SK-N-SH (cell line): ENCODE measurements at regions not wholly inside any gene's neighbourhood (a gene's known extent, or its start where the extent isn't known, plus 50 kb on each side); places are given as distances from the start of the nearest gene placed in this dataset.

Experiments used
- CTCF ChIA-PET: fragments of 300-600, 350-600 bp; formaldehyde crosslinking; extraction: SDS; loops from one replicate; lab custom pipeline; 2021; lab: Yijun Ruan, JAX
- POLR2A ChIA-PET: fragments of 350-600 bp; sonication (Branson Sonifier 250); formaldehyde crosslinking; extraction: SDS; loops from one replicate; lab custom pipeline; 2020; ENCODE audit warnings: antibody characterized with exemption, inconsistent platforms; lab: Yijun Ruan, JAX
- DNase-seq: peaks from one replicate; pipeline ENCODE4 v3.0.0; 2012
- H2AFZ ChIP-seq: fragments of 200-600 bp; sonication (generic); 2 replicates; pipeline ENCODE4 v1.8.1; 2016; ENCODE audit warnings: antibody characterized with exemption, mild to moderate bottlenecking, low read depth
- H3F3A ChIP-seq: fragments of 200-600 bp; sonication (generic); replicated peaks from 2 replicates; pipeline ENCODE3; 2016; ENCODE audit warnings: antibody characterized with exemption, mild to moderate bottlenecking; ENCODE audit not compliant: insufficient read depth
- H3K27ac ChIP-seq, 2 experiments: fragments of 200-500 bp in 1 of 2; fragments of 200-600 bp in 1 of 2; sonication (Bioruptor generic) in 1 of 2; sonication (generic), shearing (Covaris generic) in 1 of 2; 2 replicates each; pipeline versions ENCODE4 v1.5.1 to v1.6.1; 2014 to 2016; ENCODE audit warnings: low read depth in 2 of 2, inconsistent platforms in 1 of 2, low read length in 1 of 2, mild to moderate bottlenecking in 1 of 2, mixed read lengths in 1 of 2
- H3K27me3 ChIP-seq: fragments of 200-600 bp; sonication (generic), shearing (Covaris generic); 2 replicates; pipeline ENCODE4 v1.6.1; 2016; ENCODE audit warnings: mixed run types; ENCODE audit not compliant: insufficient read depth
- H3K36me3 ChIP-seq, 2 experiments: fragments of 200-500 bp in 1 of 2; fragments of 200-600 bp in 1 of 2; sonication (Bioruptor generic) in 1 of 2; sonication (generic) in 1 of 2; replicated peaks in 1 of 2; 2 replicates each; pipeline versions ENCODE3 to v1.5.1; 2014 to 2016; ENCODE audit warnings: low read length in 1 of 2, mild to moderate bottlenecking in 1 of 2; ENCODE audit not compliant: insufficient read depth in 2 of 2, control insufficient read depth in 1 of 2
- H3K4me1 ChIP-seq, 2 experiments: fragments of 200-500 bp in 1 of 2; fragments of 200-600 bp in 1 of 2; sonication (Bioruptor generic) in 1 of 2; sonication (generic), shearing (Covaris generic) in 1 of 2; 2 replicates each; pipeline versions ENCODE4 v1.5.1 to v1.6.1; 2014 to 2016; ENCODE audit warnings: low read depth in 1 of 2, low read length in 1 of 2, mixed run types in 1 of 2; ENCODE audit not compliant: insufficient read depth in 2 of 2, control insufficient read depth in 1 of 2
- H3K4me2 ChIP-seq: fragments of 200-600 bp; sonication (generic), shearing (Covaris generic); 2 replicates; pipeline ENCODE4 v1.6.1; 2017; ENCODE audit warnings: mixed run types
- H3K4me3 ChIP-seq, 2 experiments: fragments of 200-500 bp in 1 of 2; fragments of 200-600 bp in 1 of 2; sonication (Bioruptor generic) in 1 of 2; sonication (generic), shearing (Covaris generic) in 1 of 2; 2 replicates each; pipeline versions ENCODE4 v1.5.1 to v1.8.1; 2014 to 2016; ENCODE audit warnings: low read depth in 2 of 2, inconsistent platforms in 1 of 2, low read length in 1 of 2, mild to moderate bottlenecking in 1 of 2, mixed read lengths in 1 of 2, moderate library complexity in 1 of 2
- H3K79me2 ChIP-seq: fragments of 200-600 bp; sonication (generic); 2 replicates; pipeline ENCODE4 v1.8.1; 2017; ENCODE audit warnings: mild to moderate bottlenecking; ENCODE audit not compliant: insufficient read depth
- H3K9ac ChIP-seq: fragments of 200-600 bp; sonication (generic); 2 replicates; pipeline ENCODE4 v1.6.1; 2017; ENCODE audit warnings: mixed run types
- H3K9me2 ChIP-seq: fragments of 200-600 bp; sonication (generic); 2 replicates; pipeline ENCODE4 v1.6.1; 2017; ENCODE audit warnings: mixed run types
- H3K9me3 ChIP-seq: fragments of 200-600 bp; sonication (generic); 2 replicates; pipeline ENCODE4 v1.6.1; 2017; ENCODE audit warnings: mixed run types, mild to moderate bottlenecking, moderate library complexity
- H4K20me1 ChIP-seq: fragments of 200-600 bp; sonication (generic); 2 replicates; pipeline ENCODE4 v1.6.1; 2017; ENCODE audit warnings: mild to moderate bottlenecking, mixed run types; ENCODE audit not compliant: insufficient read depth
- CHD2 ChIP-seq: fragments of 150-350 bp; IDR thresholded peaks from 2 replicates; pipeline ENCODE4 v1.6.1; 2018; ENCODE audit warnings: low read length; ENCODE audit not compliant: partially characterized antibody
- EZH2phosphoT487 ChIP-seq: fragments of 200-600 bp; sonication (generic); IDR thresholded peaks from 2 replicates; pipeline ENCODE4 v1.6.1; 2017; ENCODE audit warnings: low read depth, mixed run types, mild to moderate bottlenecking, antibody characterized with exemption, moderate library complexity, borderline replicate concordance
- FOXM1 ChIP-seq: IDR thresholded peaks from 2 replicates; pipeline ENCODE4 v1.4.0; 2012; ENCODE audit warnings: low read depth, mild to moderate bottlenecking
- GABPA ChIP-seq: IDR thresholded peaks from 2 replicates; pipeline ENCODE4 v1.4.0; 2012; ENCODE audit warnings: low read depth, mild to moderate bottlenecking
- IRF3 ChIP-seq: fragments of 150-350 bp; IDR thresholded peaks from 2 replicates; pipeline ENCODE4 v1.6.1; 2016; ENCODE audit warnings: mild to moderate bottlenecking, low read depth, low read length
- MEF2A ChIP-seq: IDR thresholded peaks from 2 replicates; pipeline ENCODE4 v1.4.0; 2012; ENCODE audit warnings: low read depth, borderline replicate concordance
- NFIC ChIP-seq: IDR thresholded peaks from 2 replicates; pipeline ENCODE4 v1.4.0; 2012; ENCODE audit warnings: borderline replicate concordance
- NRF1 ChIP-seq: IDR thresholded peaks from 2 replicates; pipeline ENCODE4 v1.6.1; 2012; ENCODE audit warnings: low read depth, mild to moderate bottlenecking, low read length
- PBX3 ChIP-seq: IDR thresholded peaks from 2 replicates; pipeline ENCODE4; 2012
- RAD21 ChIP-seq: IDR thresholded peaks from 2 replicates; pipeline ENCODE4 v1.6.1; 2012; ENCODE audit warnings: mild to moderate bottlenecking, low read length
- RXRA ChIP-seq: IDR thresholded peaks from 2 replicates; pipeline ENCODE4 v1.4.0; 2012; ENCODE audit warnings: low read depth, mild to moderate bottlenecking, borderline replicate concordance
- SIN3A ChIP-seq: IDR thresholded peaks from 2 replicates; pipeline ENCODE4 v1.6.1; 2012; ENCODE audit warnings: low read depth, mild to moderate bottlenecking, low read length, moderate library complexity, borderline replicate concordance
- SMC3 ChIP-seq: IDR thresholded peaks from 2 replicates; pipeline ENCODE4 v1.6.1; 2012; ENCODE audit warnings: low read depth, low read length, improper control_type of control experiment
- YY1 ChIP-seq: IDR thresholded peaks from 2 replicates; pipeline ENCODE4 v1.4.0; 2012; ENCODE audit warnings: low read depth, mild to moderate bottlenecking
- WGBS: methylation state at CpG from one replicate; pipeline ENCODE4 v1.1.6; 2017; ENCODE audit warnings: low lambda C conversion rate; 5-methylcytosine and 5-hydroxymethylcytosine counted together
- TF ChIP-seq, protein P1 (sequence below): IDR thresholded peaks from 2 replicates; pipeline ENCODE4 v1.4.0; 2012; ENCODE audit warnings: low read depth, borderline replicate concordance
- TF ChIP-seq, protein P2 (sequence below): IDR thresholded peaks from 2 replicates; pipeline ENCODE4 v1.4.0; 2012; ENCODE audit warnings: low read depth, borderline replicate concordance
- TF ChIP-seq, protein P3 (sequence below): IDR thresholded peaks from 2 replicates; pipeline ENCODE4 v1.6.1; 2012; ENCODE audit warnings: mild to moderate bottlenecking, low read depth, low read length, moderate library complexity

DNA sequence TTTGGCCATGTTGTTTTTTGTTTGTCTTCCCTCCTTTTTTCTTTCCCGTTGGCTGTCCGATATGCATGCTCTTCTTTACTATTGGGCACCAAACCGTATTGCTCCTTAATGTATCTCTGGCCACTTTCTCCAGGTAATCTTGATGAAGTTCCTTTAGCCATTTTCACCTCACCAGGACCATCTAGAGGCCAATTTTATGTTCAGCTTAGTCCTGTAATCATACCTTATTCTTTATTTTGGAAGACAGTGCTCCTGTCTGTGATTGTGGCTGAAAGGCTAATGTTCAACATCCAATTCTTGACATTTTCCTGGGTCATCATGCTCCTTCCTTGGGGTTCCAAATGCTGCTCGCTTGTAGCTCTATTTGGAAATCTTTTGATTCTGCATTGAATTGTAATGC, 169.5 kb downstream of the S1PR1 start (continued):
- TF ChIP-seq FOXM1: no peak

- CTCF ChIA-PET: interaction anchor here (0.7 to 1.4 kb wide), 2 partner anchors 11 to 333 kb away, joined by 3 read pairs; no protein-coding TSS in a partner anchor
Measured at GRCh38 chr1:101406681-101407080, 169.9 kb downstream of the S1PR1 start.

More at GRCh38 chr1:101406681-101407080, 169.9 kb downstream of the S1PR1 start:
- H4K20me1 ChIP-seq: no peaks in the 10 kb centered on the region
- H2AFZ ChIP-seq: no peak overlapping the region
- H3K27ac ChIP-seq: no peak overlapping the region
- H3F3A ChIP-seq: no peaks in the 10 kb centered on the region
- H3K4me1 ChIP-seq: peaks cover 0 to 14% of the 10 kb centered on the region in 2 experiments; a peak in 2 of 4 replicates
- H3K9ac ChIP-seq: no peak overlapping the region
- H3K9me2 ChIP-seq: no peaks in the 10 kb centered on the region
- no peaks in the 10 kb centered on the region for H3K9me3 ChIP-seq
- no peak overlapping the region for H3K4me3 ChIP-seq
- no peak for DNase-seq
- no peaks in the 10 kb centered on the region for H3K79me2 ChIP-seq
- TF ChIP-seq, protein P1, sequence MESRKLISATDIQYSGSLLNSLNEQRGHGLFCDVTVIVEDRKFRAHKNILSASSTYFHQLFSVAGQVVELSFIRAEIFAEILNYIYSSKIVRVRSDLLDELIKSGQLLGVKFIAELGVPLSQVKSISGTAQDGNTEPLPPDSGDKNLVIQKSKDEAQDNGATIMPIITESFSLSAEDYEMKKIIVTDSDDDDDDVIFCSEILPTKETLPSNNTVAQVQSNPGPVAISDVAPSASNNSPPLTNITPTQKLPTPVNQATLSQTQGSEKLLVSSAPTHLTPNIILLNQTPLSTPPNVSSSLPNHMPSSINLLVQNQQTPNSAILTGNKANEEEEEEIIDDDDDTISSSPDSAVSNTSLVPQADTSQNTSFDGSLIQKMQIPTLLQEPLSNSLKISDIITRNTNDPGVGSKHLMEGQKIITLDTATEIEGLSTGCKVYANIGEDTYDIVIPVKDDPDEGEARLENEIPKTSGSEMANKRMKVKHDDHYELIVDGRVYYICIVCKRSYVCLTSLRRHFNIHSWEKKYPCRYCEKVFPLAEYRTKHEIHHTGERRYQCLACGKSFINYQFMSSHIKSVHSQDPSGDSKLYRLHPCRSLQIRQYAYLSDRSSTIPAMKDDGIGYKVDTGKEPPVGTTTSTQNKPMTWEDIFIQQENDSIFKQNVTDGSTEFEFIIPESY: no peak
- TF ChIP-seq SMC3 (no peak), MEF2A (no peak), SIN3A (no peak), EZH2phosphoT487 (no peak), YY1 (no peak), GABPA (no peak), NFIC (no peak), RAD21 (no peak), RXRA (no peak), CHD2 (no peak), NRF1 (no peak), PBX3 (no peak), IRF3 (no peak)
- TF ChIP-seq, protein P2, sequence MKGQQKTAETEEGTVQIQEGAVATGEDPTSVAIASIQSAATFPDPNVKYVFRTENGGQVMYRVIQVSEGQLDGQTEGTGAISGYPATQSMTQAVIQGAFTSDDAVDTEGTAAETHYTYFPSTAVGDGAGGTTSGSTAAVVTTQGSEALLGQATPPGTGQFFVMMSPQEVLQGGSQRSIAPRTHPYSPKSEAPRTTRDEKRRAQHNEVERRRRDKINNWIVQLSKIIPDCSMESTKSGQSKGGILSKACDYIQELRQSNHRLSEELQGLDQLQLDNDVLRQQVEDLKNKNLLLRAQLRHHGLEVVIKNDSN: no peak
- TF ChIP-seq, protein P3, sequence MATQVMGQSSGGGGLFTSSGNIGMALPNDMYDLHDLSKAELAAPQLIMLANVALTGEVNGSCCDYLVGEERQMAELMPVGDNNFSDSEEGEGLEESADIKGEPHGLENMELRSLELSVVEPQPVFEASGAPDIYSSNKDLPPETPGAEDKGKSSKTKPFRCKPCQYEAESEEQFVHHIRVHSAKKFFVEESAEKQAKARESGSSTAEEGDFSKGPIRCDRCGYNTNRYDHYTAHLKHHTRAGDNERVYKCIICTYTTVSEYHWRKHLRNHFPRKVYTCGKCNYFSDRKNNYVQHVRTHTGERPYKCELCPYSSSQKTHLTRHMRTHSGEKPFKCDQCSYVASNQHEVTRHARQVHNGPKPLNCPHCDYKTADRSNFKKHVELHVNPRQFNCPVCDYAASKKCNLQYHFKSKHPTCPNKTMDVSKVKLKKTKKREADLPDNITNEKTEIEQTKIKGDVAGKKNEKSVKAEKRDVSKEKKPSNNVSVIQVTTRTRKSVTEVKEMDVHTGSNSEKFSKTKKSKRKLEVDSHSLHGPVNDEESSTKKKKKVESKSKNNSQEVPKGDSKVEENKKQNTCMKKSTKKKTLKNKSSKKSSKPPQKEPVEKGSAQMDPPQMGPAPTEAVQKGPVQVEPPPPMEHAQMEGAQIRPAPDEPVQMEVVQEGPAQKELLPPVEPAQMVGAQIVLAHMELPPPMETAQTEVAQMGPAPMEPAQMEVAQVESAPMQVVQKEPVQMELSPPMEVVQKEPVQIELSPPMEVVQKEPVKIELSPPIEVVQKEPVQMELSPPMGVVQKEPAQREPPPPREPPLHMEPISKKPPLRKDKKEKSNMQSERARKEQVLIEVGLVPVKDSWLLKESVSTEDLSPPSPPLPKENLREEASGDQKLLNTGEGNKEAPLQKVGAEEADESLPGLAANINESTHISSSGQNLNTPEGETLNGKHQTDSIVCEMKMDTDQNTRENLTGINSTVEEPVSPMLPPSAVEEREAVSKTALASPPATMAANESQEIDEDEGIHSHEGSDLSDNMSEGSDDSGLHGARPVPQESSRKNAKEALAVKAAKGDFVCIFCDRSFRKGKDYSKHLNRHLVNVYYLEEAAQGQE: no peak
- H3K27me3 ChIP-seq: no peaks in the 10 kb centered on the region
- WGBS: 55% methylated on average over 1 of the region's 1 CpG
- no peaks in the 10 kb centered on the region for H3K36me3 ChIP-seq
- POLR2A ChIA-PET: no interaction called here
- H3K4me2 ChIP-seq: no peak overlapping the region
